CD14-positive monocyte (primary cell): ENCODE measurements at regions not wholly inside any gene's neighbourhood (a gene's known extent, or its start where the extent isn't known, plus 50 kb on each side); places are given as distances from the start of the nearest gene placed in this dataset.

Experiments used
- DNase-seq, 3 donors: peaks; one replicate each; pipeline ENCODE4 v3.0.0-alpha.2; 2011 to 2022
- H2AFZ ChIP-seq: 2 replicates; pipeline ENCODE4 v1.6.0; 2012; ENCODE audit warnings: mild to moderate bottlenecking, low read depth, low read length, inconsistent platforms; ENCODE audit not compliant: insufficient read depth, poor library complexity, severe bottlenecking
- H3K27ac ChIP-seq, 2 donors: 1 replicate in 1 of 2; 2 replicates in 1 of 2; pipeline ENCODE4 v1.5.1; 2012 to 2013; ENCODE audit warnings: low read length in 2 of 2, control low read depth in 1 of 2, inconsistent platforms in 1 of 2, low read depth in 1 of 2, mild to moderate bottlenecking in 1 of 2
- H3K27me3 ChIP-seq, 2 donors: one replicate each; pipeline versions ENCODE4 v1.6.0 to v1.6.1; 2011 to 2013; ENCODE audit warnings: low read length in 2 of 2; ENCODE audit not compliant: control insufficient read depth in 2 of 2, insufficient read depth in 2 of 2
- H3K36me3 ChIP-seq, 2 donors: replicated peaks in 1 of 2; 1 replicate in 1 of 2; 2 replicates in 1 of 2; pipeline versions ENCODE4 v1.5.1 to v1.6.1; 2012 to 2013; ENCODE audit warnings: low read length in 2 of 2, control low read depth in 1 of 2, inconsistent platforms in 1 of 2, mild to moderate bottlenecking in 1 of 2; ENCODE audit not compliant: insufficient read depth in 2 of 2, control insufficient read depth in 1 of 2
- H3K4me1 ChIP-seq, 2 donors: 1 replicate in 1 of 2; 2 replicates in 1 of 2; pipeline versions ENCODE4 v1.5.1 to v1.6.1; 2012 to 2013; ENCODE audit warnings: low read length in 2 of 2, control low read depth in 1 of 2, inconsistent platforms in 1 of 2, mild to moderate bottlenecking in 1 of 2, moderate library complexity in 1 of 2; ENCODE audit not compliant: insufficient read depth in 2 of 2, control insufficient read depth in 1 of 2
- H3K4me2 ChIP-seq: replicated peaks from 2 replicates; pipeline ENCODE3; 2012; ENCODE audit warnings: low read length, moderate library complexity, mild to moderate bottlenecking; ENCODE audit not compliant: poor library complexity, severe bottlenecking; ENCODE audit errors: extremely low read depth
- H3K4me3 ChIP-seq, 3 experiments: fragments of 200-600 bp in 1 of 3; sonication (generic) in 1 of 3; replicated peaks in 1 of 3; 1 replicate in 2 of 3; 2 replicates in 1 of 3; pipeline ENCODE4 v1.5.1; 2011 to 2013; ENCODE audit warnings: low read length in 3 of 3, mild to moderate bottlenecking in 3 of 3, control low read depth in 2 of 3, low read depth in 2 of 3, inconsistent platforms in 1 of 3, moderate library complexity in 1 of 3
- H3K79me2 ChIP-seq: 2 replicates; pipeline ENCODE4 v1.6.0; 2012; ENCODE audit warnings: mild to moderate bottlenecking, control low read depth, inconsistent platforms, low read length, moderate library complexity; ENCODE audit not compliant: insufficient read depth
- H3K9ac ChIP-seq: 2 replicates; pipeline ENCODE4 v1.6.0; 2017; ENCODE audit warnings: low read length, mild to moderate bottlenecking; ENCODE audit not compliant: insufficient read depth, poor library complexity, severe bottlenecking
- H3K9me3 ChIP-seq, 2 donors: replicated peaks in 1 of 2; 1 replicate in 1 of 2; 2 replicates in 1 of 2; pipeline versions ENCODE4 v1.5.1 to v1.6.1; 2012 to 2013; ENCODE audit warnings: low read length in 2 of 2, control low read depth in 1 of 2; ENCODE audit not compliant: control insufficient read depth in 1 of 2, insufficient read depth in 1 of 2
- H4K20me1 ChIP-seq: 2 replicates; pipeline ENCODE4 v1.6.0; 2012; ENCODE audit warnings: mild to moderate bottlenecking, low read length, control low read depth, moderate library complexity; ENCODE audit not compliant: insufficient read depth
- H3K27ac Mint-ChIP-seq, 7 donors: one replicate each; pipeline ENCODE4 v1.8.0; 2020; ENCODE audit warnings: mild to moderate bottlenecking in 7 of 7, mixed read lengths in 7 of 7, moderate library complexity in 6 of 7, inconsistent platforms in 2 of 7
- H3K27me3 Mint-ChIP-seq, 3 donors: one replicate each; pipeline ENCODE4 v1.8.0; 2021 to 2022; ENCODE audit warnings: low read depth in 3 of 3, mild to moderate bottlenecking in 3 of 3, mixed read lengths in 3 of 3, moderate library complexity in 3 of 3, inconsistent platforms in 1 of 3
- H3K36me3 Mint-ChIP-seq, 2 donors: one replicate each; pipeline ENCODE4 v1.8.0; 2020; ENCODE audit warnings: mixed read lengths in 2 of 2, inconsistent platforms in 1 of 2, mild to moderate bottlenecking in 1 of 2
- H3K4me1 Mint-ChIP-seq: one replicate; pipeline ENCODE4 v1.8.0; 2020; ENCODE audit warnings: mild to moderate bottlenecking, mixed read lengths
- H3K4me3 Mint-ChIP-seq, 2 donors: one replicate each; pipeline ENCODE4 v1.8.0; 2020; ENCODE audit warnings: mild to moderate bottlenecking in 2 of 2, mixed read lengths in 2 of 2, moderate library complexity in 1 of 2
- H3K9me3 Mint-ChIP-seq, 7 donors: one replicate each; pipeline ENCODE4 v1.8.0; 2020 to 2022; ENCODE audit warnings: mixed read lengths in 7 of 7, mild to moderate bottlenecking in 6 of 7, moderate library complexity in 6 of 7, inconsistent platforms in 2 of 7
- CTCF ChIP-seq: fragments of 200-600 bp; IDR thresholded peaks from one replicate; pipeline ENCODE4 v1.8.0; 2022; ENCODE audit warnings: antibody characterized with exemption, mild to moderate bottlenecking
- WGBS: methylation state at CpG from one replicate; pipeline ENCODE4 v1.1.5; 2013; ENCODE audit warnings: missing lambda C conversion rate; ENCODE audit not compliant: insufficient coverage; 5-methylcytosine and 5-hydroxymethylcytosine counted together
- intact Hi-C, 2 donors: fragments of 100-400 bp; cut with micrococcal nuclease; formaldehyde crosslinking; loops; one replicate each; pipeline versions ENCODE4 v1.15.0 to v1.15.1; 2023

GRCh38 chr16:60299241-60299776, 1565.2 kb upstream of the GOT2 start:
- no peak overlapping the region for H3K9ac ChIP-seq
- peaks cover 0 to 5% of the 10 kb centered on the region in 2 donors for H3K9me3 ChIP-seq
- 79% methylated on average over 2 of the region's 3 CpGs for WGBS
- H3K27ac ChIP-seq = no peak overlapping the region
- no peaks in the 10 kb centered on the region for H4K20me1 ChIP-seq
- no peak for DNase-seq
- peaks cover 0 to 12% (median 7%) of the 10 kb centered on the region in 7 donors for H3K9me3 Mint-ChIP-seq
- H2AFZ ChIP-seq = no peak overlapping the region
- TF ChIP-seq CTCF = no peak
- no peaks in the 10 kb centered on the region for H3K27me3 ChIP-seq
- no peaks in the 10 kb centered on the region for H3K4me1 Mint-ChIP-seq
- H3K4me3 ChIP-seq = no peak overlapping the region
- H3K36me3 ChIP-seq = no peaks in the 10 kb centered on the region
- no peak overlapping the region for H3K4me2 ChIP-seq
- no peaks in the 10 kb centered on the region for H3K79me2 ChIP-seq
- no peak overlapping the region for H3K4me3 Mint-ChIP-seq
- H3K27ac Mint-ChIP-seq = no peak overlapping the region
- H3K27me3 Mint-ChIP-seq = no peaks in the 10 kb centered on the region
- no peaks in the 10 kb centered on the region for H3K4me1 ChIP-seq
- no peaks in the 10 kb centered on the region for H3K36me3 Mint-ChIP-seq
- intact Hi-C loops = no loop called here

GRCh38 chr16:60295451-60295850, 1561.3 kb upstream of the GOT2 start:
- Histone ChIP-seq H2AFZ (no peak overlapping the region), H3K9ac (no peak overlapping the region), H3K4me1 (no peaks in the 10 kb centered on the region), H3K27me3 (no peaks in the 10 kb centered on the region), H3K9me3 (no peaks in the 10 kb centered on the region), H3K36me3 (no peaks in the 10 kb centered on the region), H3K79me2 (no peaks in the 10 kb centered on the region), H3K4me2 (no peak overlapping the region), H4K20me1 (no peaks in the 10 kb centered on the region), H3K4me3 (no peak overlapping the region), H3K27ac (no peak overlapping the region)
- H3K36me3 Mint-ChIP-seq = no peaks in the 10 kb centered on the region
- H3K9me3 Mint-ChIP-seq = peaks cover 0 to 7% (median 0%) of the 10 kb centered on the region in 7 donors
- intact Hi-C loops = no loop called here
- no peak overlapping the region for H3K4me3 Mint-ChIP-seq
- DNase-seq = no peak
- no peak for TF ChIP-seq CTCF
- H3K27me3 Mint-ChIP-seq = peaks cover 0 to 1% (median 0%) of the 10 kb centered on the region in 3 donors
- no peak overlapping the region for H3K27ac Mint-ChIP-seq
- no peaks in the 10 kb centered on the region for H3K4me1 Mint-ChIP-seq
- no CpG with 5 or more reads among the region's 3 CpGs for WGBS
